ENCODE measurements at regions not wholly inside any gene's neighbourhood (a gene's known extent, or its start where the extent isn't known, plus 50 kb on each side); places are given as distances from the start of the nearest gene placed in this dataset.

DNA sequence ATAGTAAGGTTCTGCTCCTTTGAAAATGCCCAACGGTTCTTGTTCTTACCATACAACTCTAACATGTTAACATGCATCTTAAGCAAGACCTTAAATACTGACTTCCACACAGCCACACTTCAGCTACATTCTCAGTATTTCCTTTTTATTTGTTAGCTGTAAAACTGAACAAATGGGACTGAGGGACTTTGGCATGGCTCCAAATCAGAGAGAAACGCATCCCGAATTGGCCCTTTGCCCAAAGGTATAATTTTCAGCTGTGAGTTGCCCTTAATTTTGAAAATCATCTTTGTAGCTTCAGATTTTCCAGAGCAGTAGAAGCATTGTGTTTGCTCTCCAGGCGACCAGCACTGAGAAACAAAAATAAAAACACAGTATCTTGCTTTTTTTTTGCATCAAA is 56.4 kb downstream of the NEUROD6 start:
- DNase-seq, result no peak

DNA sequence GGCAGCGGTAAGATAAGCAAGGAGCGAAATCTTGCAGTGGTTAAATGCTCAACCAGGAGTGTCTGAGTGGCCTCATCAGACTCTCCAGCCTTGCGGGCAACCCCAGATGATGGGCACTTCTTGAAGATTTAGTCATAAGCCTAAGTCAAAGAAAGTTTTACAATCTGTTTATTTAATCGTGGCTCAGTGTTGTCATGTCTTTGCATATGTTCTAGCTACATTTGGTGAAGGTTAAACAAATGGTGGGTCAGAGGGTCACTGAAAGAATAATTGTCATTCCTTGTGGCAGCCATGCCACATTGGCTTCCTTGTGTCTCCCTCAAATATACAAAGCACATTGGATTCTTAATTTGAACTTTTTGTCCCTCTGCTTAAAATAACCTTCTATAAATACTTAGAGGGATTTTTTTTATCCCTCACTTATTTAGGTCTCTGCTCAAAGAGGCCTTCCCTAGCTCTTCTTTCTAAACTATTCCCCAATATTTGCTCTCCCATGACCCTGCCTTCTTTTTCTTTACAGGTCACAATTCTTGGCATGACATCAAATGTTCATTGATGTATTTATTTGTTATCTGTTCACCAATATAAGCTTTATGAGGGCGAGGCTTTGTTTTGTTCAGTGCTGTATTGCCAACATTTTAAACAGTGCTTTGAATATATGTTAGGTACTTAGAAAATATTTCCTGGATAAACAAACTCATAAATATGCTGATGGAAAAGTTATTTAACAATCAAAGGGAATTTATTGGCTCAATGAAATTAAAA is 68.7 kb downstream of the NEUROD6 start:
- no peak for DNase-seq

DNA sequence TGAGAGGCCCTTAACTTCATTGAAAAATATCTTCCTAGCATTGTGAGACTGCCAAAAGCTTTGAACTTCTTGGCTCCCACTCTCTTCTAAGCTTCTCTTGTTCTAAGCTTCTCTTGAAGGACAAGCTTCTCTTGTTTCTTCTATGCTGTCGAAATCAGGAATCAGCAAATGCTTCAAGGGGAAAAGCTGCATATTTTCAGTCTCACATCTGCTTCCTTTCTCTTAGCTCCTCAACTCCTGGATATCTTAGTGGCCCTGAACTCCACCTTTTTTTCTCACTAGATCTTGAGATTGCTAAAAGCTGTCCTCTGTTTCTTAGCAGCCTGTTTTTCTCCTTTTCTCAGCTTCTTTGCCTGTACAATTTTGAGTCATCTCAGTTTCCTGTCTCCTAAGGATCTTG is 73.0 kb downstream of the NEUROD6 start:
- DNase-seq, result no peak

DNA sequence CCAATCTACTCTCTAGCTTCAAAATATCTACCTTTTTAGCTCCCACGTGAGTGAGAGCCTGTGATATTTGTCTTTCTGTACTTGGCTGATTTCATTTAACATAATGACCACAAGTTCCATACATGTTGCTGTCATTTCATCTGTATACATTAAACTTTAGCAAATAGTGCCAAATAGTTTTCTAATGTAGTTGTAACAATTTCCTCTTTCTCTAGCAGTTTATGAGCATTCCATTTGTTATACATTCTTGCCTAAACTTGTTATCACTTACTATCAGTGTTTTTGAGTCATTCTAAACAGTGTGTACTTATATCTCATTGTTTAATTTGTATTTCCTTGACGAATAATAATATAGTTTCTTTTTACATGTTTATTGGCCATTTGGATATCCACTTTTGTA is 77.2 kb downstream of the NEUROD6 start:
- no peak for DNase-seq

DNA sequence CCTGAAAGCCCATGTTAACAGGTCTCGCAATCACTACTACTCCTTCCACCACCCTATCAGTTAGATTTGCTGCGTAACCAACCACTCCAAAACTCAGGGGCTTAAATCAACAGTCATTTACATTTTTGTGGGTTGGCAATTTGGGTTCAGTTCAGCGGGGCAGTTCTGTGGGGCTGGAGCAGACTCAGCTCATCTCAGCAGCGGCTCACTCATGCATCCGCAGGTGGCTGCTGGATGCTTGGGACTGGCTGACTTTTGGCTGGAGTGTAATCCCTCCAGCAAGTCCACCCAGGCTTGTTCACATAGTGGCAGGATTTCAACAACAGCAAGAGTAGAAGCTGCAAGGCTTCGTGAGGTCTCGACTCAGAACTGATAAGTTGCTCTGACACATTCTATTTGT is 79.2 kb downstream of the NEUROD6 start:
- DNase-seq, result no peak

DNA sequence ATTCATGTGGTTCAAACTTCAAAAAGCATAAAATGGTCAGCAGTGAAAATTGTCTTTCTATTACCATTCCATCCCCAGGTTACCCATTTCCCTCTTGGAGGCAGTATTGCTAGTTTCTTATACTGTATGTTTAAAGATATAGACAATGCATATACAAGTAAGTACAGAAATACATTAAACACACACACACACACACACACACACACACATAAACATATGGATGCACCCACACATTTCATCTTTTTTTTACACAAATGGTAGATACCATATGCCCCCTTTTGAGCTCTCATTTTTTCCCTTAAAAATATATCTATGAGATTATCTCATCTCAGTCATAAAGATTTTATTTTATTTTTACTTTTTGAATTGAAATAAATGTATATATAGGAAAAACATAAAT is 79.7 kb downstream of the NEUROD6 start:
- no peak for DNase-seq

DNA sequence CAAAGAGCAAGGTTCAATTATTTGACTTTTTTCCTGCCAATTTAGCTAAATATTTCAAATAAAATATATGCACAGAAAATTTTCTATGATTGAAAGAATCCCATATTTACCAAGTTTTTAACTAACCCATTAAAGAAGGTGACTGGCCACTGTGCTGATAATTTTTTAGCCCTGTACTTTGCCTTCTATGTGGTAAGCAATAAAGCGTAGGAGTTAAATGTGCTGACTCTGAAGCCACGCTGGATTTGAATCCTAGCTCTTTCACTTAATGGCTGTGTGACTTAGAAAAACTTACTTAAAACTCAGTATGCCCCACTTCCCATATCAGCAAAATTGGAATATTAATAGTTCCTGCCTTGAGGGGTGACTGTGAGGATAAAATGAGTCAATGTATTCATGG is 82.1 kb downstream of the NEUROD6 start:
- no peak for DNase-seq

- DNase-seq, result no peak
Observed at GRCh38 chr7:31256506-31256905, 84.0 kb downstream of the NEUROD6 start.

GRCh38 chr7:31254926-31255325 is 85.6 kb downstream of the NEUROD6 start:
- DNase-seq, result no peak

GRCh38 chr7:31253532-31253931 is 87.0 kb downstream of the NEUROD6 start:
- DNase-seq, result no peak

- no peak for DNase-seq
Observed at GRCh38 chr7:31251441-31251840, 89.1 kb downstream of the NEUROD6 start.

GRCh38 chr7:31249671-31250070 is 90.9 kb downstream of the NEUROD6 start:
- DNase-seq, result no peak

DNA sequence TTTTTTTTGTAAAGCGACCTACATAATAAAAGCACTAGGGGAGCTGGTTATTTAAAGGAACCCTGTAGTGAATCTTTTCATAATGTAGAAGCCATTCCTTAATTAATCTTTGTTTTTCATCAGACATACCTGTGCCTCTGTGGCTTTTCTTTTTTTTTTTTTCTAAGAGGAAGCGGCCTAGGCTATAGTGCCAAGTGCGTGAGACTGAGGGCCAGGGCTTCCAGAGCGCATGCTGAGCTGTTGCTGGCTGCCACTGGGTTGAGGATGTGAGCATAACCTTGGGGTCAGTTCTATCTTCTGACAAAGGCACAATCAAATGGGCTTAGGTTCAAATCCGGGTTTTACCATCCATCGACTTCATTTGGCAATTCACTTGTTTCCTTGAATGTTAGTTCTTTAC is 103.7 kb downstream of the NEUROD6 start:
- DNase-seq, result no peak

GRCh38 chr7:31234836-31235605 is 105.5 kb downstream of the NEUROD6 start:
- no peak for DNase-seq

DNA sequence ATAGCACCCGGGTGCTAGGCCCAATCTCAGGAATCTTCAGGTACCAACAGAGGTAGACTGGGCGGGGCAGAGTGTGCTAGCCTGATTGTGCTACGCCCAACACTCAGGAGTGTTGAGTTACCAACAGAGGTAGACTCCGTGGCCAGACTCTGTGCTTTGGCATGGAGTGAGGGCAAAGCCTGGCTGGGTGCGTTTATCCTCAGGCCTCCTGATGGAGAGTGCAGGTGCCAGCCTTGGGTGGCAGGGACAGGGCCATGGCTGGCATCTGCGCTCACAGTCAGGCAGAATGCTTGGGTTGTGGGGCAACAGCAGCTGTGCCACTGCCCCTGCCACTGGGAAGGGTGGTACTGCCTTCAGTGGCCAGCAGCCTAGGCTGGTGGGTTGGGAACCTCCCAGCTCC is 111.6 kb downstream of the NEUROD6 start:
- DNase-seq, result no peak

GRCh38 chr7:31214751-31215150 is 125.8 kb downstream of the NEUROD6 start:
- no peak for DNase-seq

DNA sequence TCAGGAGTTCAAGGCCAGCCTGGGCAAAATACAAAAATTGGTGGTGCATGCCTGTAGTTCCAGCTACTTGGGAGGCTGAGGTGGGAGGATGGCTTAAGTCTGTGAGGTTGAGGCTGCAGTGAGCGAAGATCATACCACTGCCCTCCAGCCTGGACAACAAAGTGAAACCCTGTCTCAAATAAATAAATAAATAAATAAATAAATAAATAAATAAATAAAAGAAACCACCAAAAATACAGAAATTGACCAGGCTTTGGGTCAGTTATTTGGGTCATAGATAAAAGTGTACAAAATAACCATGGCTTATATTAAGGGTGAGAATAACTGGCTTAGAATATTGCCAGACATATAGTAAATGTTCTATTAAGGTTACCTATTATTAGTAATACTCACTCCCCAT is 129.2 kb downstream of the NEUROD6 start:
- DNase-seq, result no peak

- no peak for DNase-seq
Observed at GRCh38 chr7:31204071-31204470, 136.5 kb downstream of the NEUROD6 start.

GRCh38 chr7:31203551-31203950 is 137.0 kb downstream of the NEUROD6 start:
- no peak for DNase-seq

- DNase-seq, result no peak
Observed at GRCh38 chr7:31202801-31203200, 137.7 kb downstream of the NEUROD6 start.

DNA sequence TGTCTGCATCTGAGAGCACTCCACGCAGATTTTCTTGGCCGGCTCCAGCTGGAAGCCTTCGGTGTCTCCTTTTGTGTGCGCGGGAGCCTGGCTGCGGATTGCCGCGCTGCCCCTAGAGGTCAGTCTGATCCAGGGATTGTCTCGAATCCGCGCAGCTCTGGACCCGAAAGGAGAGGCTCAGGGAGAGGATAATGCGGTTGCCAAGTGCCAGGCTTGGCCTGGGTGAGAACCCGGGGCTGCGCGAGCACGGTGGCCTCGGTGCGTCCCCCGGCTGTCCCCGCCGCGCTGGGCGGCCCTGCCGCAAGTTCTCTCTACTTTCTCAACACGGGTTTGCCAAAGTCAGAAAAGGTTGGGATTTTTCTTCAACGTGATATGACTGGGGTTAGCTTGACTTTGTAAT is 140.9 kb downstream of the ADCYAP1R1 start:
- peak; percentile 83 for DNase-seq

DNA sequence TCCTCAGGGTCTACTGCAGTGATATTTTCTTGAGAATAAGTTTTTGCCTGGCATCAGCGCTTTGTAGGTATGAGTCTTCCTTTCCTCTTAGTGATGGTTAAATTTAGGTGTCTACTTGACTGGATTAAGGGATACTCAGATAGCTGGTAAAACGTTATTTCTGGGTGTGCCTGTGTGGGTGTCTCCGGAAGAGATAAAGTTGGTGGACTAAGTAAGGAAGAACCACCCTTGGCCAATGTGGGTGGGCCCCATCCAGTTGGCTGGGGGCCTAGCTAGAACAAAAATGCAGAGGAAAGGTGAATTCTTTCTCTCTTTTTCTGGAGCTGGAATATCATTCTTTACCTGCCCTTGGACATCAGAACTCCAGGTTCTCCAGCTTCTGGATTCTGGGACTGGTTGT is 138.8 kb downstream of the ADCYAP1R1 start:
- DNase-seq, result no peak

DNA sequence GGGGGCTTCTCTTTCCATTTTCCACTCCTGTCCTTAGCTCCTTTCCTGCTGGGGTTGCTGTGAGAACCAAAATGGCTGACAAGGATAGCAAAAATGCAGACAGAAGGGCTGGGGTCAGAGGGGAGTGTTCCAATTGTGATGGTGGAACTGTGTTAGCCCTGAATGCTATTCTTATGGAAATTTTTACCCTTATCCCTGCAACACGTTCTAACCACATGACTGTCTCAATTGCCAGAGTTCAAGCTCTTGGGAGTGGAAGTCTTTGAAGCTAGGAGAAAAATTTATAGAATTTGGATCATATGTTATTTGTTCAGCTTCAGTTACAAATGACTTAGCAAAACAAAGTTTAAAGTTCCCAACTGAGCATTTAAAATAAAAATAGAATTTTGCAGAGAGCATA is 134.1 kb downstream of the ADCYAP1R1 start:
- no peak for DNase-seq

DNA sequence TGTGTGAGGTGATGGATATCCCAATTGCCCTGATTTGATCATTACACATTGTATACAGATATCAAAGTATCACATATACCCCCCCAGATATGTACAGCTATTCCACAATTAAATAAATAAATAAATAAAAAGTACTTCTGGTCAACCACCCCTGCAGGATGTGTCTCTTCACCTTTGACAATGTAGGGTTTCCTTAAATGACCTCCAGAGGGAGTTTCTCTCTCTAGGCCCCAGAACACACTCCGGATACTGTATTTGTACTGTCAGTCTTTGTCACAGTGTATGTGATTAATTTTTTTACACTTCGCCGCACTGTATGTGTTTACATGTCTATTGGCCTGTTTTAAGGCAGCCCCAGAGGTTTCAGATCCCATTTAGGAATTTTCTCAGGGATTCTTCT is 123.6 kb downstream of the ADCYAP1R1 start:
- no peak for DNase-seq

DNA sequence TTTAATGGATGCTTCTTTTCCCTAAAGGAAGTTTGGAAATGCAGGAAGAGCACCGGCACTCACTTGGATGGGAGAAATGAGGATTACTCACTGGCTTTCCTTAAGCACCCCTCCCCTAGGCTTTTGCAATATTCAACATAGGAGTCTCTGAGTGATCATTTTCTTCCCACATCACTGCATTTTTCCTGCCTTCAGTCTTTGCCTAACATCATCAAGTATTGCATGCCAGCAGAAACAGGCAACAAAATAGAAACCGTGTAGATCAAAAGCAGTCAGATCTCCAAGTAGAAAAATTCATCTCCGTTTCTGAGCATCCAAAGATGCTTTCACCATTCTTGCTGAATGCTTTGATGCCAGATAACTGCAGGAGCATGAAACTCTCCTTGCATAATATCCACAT is 119.9 kb downstream of the ADCYAP1R1 start:
- no peak for DNase-seq

Measured in right forelimb (tissue), 1 donor.